WTC11 (cell line): ENCODE measurements at regions not wholly inside any gene's neighbourhood (a gene's known extent, or its start where the extent isn't known, plus 50 kb on each side); places are given as distances from the start of the nearest gene placed in this dataset.

Experiments used
- ATAC-seq: fragments of 200-7000 bp; cut with Tn5 transposase; 2 replicates; pipeline ENCODE4 v1.10.0; 2021; ENCODE audit warnings: mild to moderate bottlenecking, moderate library complexity
- CTCF ChIA-PET: fragments of 300-600 bp; sonication (Branson Sonifier 250); formaldehyde crosslinking; loops from one replicate; lab custom pipeline; 2021; ENCODE audit warnings: antibody characterized with exemption; lab: Charles Lee
- POLR2A ChIA-PET: fragments of 350-600 bp; sonication (Branson Sonifier 250); formaldehyde crosslinking; loops from one replicate; lab custom pipeline; 2021; ENCODE audit warnings: antibody characterized with exemption; lab: Charles Lee
- DNase-seq: peaks from one replicate; pipeline ENCODE4 v3.0.0; 2021; ENCODE audit warnings: low spot score
- H3K27ac Mint-ChIP-seq: 2 replicates; pipeline ENCODE4 v1.8.0; 2021; ENCODE audit warnings: mixed read lengths
- H3K27me3 Mint-ChIP-seq: 2 replicates; pipeline ENCODE4 v1.8.0; 2021; ENCODE audit warnings: low read depth, mild to moderate bottlenecking, moderate library complexity, mixed read lengths
- H3K36me3 Mint-ChIP-seq: 2 replicates; pipeline ENCODE4 v1.8.0; 2021; ENCODE audit warnings: mixed read lengths
- H3K4me1 Mint-ChIP-seq: 2 replicates; pipeline ENCODE4 v1.8.0; 2022; ENCODE audit warnings: mixed read lengths
- H3K4me3 Mint-ChIP-seq: 2 replicates; pipeline ENCODE4 v1.8.0; 2021; ENCODE audit warnings: mild to moderate bottlenecking, moderate library complexity, mixed read lengths
- H3K9me3 Mint-ChIP-seq: 2 replicates; pipeline ENCODE4 v1.8.0; 2021; ENCODE audit warnings: mixed read lengths
- ATF1 ChIP-seq: sonication (generic); formaldehyde crosslinking; IDR thresholded peaks from 2 replicates; pipeline ENCODE4 v1.8.1; 2023; ENCODE audit warnings: mild to moderate bottlenecking, moderate library complexity, missing genetic modification reagents
- CBFB ChIP-seq: sonication (generic); formaldehyde crosslinking; IDR thresholded peaks from 2 replicates; pipeline ENCODE4 v1.8.1; 2022; ENCODE audit warnings: mild to moderate bottlenecking, low read depth, missing genetic modification reagents
- EMX1 ChIP-seq: fragments of 250-450 bp; sonication (Bioruptor Pico); IDR thresholded peaks from 2 replicates; pipeline ENCODE4 v1.8.0; 2021; ENCODE audit warnings: mild to moderate bottlenecking
- FOXJ3 ChIP-seq: sonication (generic); formaldehyde crosslinking; IDR thresholded peaks from 2 replicates; pipeline ENCODE4 v1.9.0; 2021; ENCODE audit warnings: missing genetic modification reagents, mild to moderate bottlenecking, borderline replicate concordance
- FOXP1 ChIP-seq: sonication (generic); formaldehyde crosslinking; IDR thresholded peaks from 2 replicates; pipeline ENCODE4 v1.8.0; 2022; ENCODE audit warnings: missing genetic modification reagents, mild to moderate bottlenecking, moderate library complexity, borderline replicate concordance
- GABPB1 ChIP-seq: sonication (generic); formaldehyde crosslinking; IDR thresholded peaks from 2 replicates; pipeline ENCODE4 v1.8.1; 2023; ENCODE audit warnings: mild to moderate bottlenecking, missing genetic modification reagents
- HMGA2 ChIP-seq: fragments of 250-450 bp; sonication (Bioruptor Pico); IDR thresholded peaks from 2 replicates; pipeline ENCODE4 v1.4.0; 2021; ENCODE audit warnings: mild to moderate bottlenecking, moderate library complexity
- IRF2 ChIP-seq: sonication (generic); formaldehyde crosslinking; IDR thresholded peaks from 2 replicates; pipeline ENCODE4 v1.8.0; 2022; ENCODE audit warnings: low read depth, missing genetic modification reagents, borderline replicate concordance
- JAZF1 ChIP-seq: fragments of 250-450 bp; sonication (Bioruptor Pico); IDR thresholded peaks from 2 replicates; pipeline ENCODE4 v1.9.0; 2021; ENCODE audit warnings: moderate library complexity, mild to moderate bottlenecking, inconsistent platforms
- NFATC4 ChIP-seq: fragments of 250-450 bp; sonication (Bioruptor Pico); IDR thresholded peaks from 2 replicates; pipeline ENCODE4 v1.9.0; 2021; ENCODE audit warnings: mild to moderate bottlenecking
- NR2C2 ChIP-seq: sonication (generic); formaldehyde crosslinking; IDR thresholded peaks from 2 replicates; pipeline ENCODE4 v1.8.0; 2022; ENCODE audit warnings: mild to moderate bottlenecking, missing genetic modification reagents
- RELA ChIP-seq: sonication (generic); formaldehyde crosslinking; IDR thresholded peaks from 2 replicates; pipeline ENCODE4 v1.8.1; 2022; ENCODE audit warnings: missing genetic modification reagents, mild to moderate bottlenecking, borderline replicate concordance
- SMAD3 ChIP-seq: sonication (generic); formaldehyde crosslinking; IDR thresholded peaks from 2 replicates; pipeline ENCODE4 v1.8.0; 2022; ENCODE audit warnings: missing genetic modification reagents, mild to moderate bottlenecking, borderline replicate concordance
- SMAD4 ChIP-seq: sonication (generic); formaldehyde crosslinking; IDR thresholded peaks from 2 replicates; pipeline ENCODE4 v1.8.0; 2022; ENCODE audit warnings: mild to moderate bottlenecking, missing genetic modification reagents
- TP53 ChIP-seq: sonication (generic); formaldehyde crosslinking; IDR thresholded peaks from 2 replicates; pipeline ENCODE4 v1.8.1; 2023; ENCODE audit warnings: mild to moderate bottlenecking, missing genetic modification reagents
- ZNF138 ChIP-seq: sonication (generic); formaldehyde crosslinking; conservative IDR thresholded peaks from 2 replicates; pipeline ENCODE4 v1.8.1; 2022; ENCODE audit warnings: mild to moderate bottlenecking, moderate library complexity, missing genetic modification reagents
- ZNF263 ChIP-seq: sonication (generic); formaldehyde crosslinking; IDR thresholded peaks from 2 replicates; pipeline ENCODE4 v1.8.1; 2022; ENCODE audit warnings: low read depth, mild to moderate bottlenecking, moderate library complexity, missing genetic modification reagents
- ZNF416 ChIP-seq: fragments of 250-450 bp; sonication (Bioruptor Pico); IDR thresholded peaks from 2 replicates; pipeline ENCODE4 v1.9.0; 2021; ENCODE audit warnings: mild to moderate bottlenecking, inconsistent platforms
- ZNF671 ChIP-seq: fragments of 250-450 bp; sonication (Bioruptor Pico); IDR thresholded peaks from 2 replicates; pipeline ENCODE4 v1.8.0; 2021; ENCODE audit warnings: mild to moderate bottlenecking
- TF ChIP-seq, protein P1 (sequence below): sonication (generic); formaldehyde crosslinking; IDR thresholded peaks from 2 replicates; pipeline ENCODE4 v1.8.1; 2023; ENCODE audit warnings: mild to moderate bottlenecking, moderate library complexity, missing genetic modification reagents
- TF ChIP-seq, protein P2 (sequence below): sonication (generic); formaldehyde crosslinking; IDR thresholded peaks from 2 replicates; pipeline ENCODE4 v1.8.0; 2023; ENCODE audit warnings: missing genetic modification reagents
- TF ChIP-seq, protein P3 (sequence below): sonication (generic); formaldehyde crosslinking; IDR thresholded peaks from 2 replicates; pipeline ENCODE4 v1.8.1; 2022; ENCODE audit warnings: missing genetic modification reagents, borderline replicate concordance
- TF ChIP-seq, protein P4 (sequence below): sonication (generic); formaldehyde crosslinking; IDR thresholded peaks from 2 replicates; pipeline ENCODE4 v1.8.0; 2022; ENCODE audit warnings: mild to moderate bottlenecking, missing genetic modification reagents
- TF ChIP-seq, protein P5 (sequence below): sonication (generic); formaldehyde crosslinking; IDR thresholded peaks from 2 replicates; pipeline ENCODE4 v1.8.1; 2023; ENCODE audit warnings: mild to moderate bottlenecking, missing genetic modification reagents, borderline replicate concordance
- TF ChIP-seq, protein P6 (sequence below): sonication (generic); formaldehyde crosslinking; IDR thresholded peaks from 2 replicates; pipeline ENCODE4 v1.8.0; 2022; ENCODE audit warnings: mild to moderate bottlenecking, missing genetic modification reagents

DNA sequence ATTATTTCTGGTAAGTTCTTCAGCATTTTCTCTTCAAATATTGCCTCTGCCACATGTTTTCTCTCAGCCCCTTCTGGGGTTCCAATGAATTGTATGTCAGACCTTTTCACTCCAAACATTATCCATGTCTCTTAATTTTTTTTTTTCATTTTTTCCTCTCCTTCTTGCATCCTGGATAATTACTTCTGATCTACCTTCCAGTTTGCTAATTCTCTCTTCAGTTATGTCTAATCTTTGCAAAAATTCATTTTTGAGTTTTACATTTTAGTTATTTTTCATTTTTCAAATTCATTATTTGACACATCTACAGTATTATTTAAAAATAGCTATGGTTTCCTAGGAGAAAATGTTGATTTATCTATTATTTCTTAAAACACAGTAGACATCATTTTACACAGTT, 271.7 kb downstream of the TFAP2B start:
- TF ChIP-seq, protein P1, sequence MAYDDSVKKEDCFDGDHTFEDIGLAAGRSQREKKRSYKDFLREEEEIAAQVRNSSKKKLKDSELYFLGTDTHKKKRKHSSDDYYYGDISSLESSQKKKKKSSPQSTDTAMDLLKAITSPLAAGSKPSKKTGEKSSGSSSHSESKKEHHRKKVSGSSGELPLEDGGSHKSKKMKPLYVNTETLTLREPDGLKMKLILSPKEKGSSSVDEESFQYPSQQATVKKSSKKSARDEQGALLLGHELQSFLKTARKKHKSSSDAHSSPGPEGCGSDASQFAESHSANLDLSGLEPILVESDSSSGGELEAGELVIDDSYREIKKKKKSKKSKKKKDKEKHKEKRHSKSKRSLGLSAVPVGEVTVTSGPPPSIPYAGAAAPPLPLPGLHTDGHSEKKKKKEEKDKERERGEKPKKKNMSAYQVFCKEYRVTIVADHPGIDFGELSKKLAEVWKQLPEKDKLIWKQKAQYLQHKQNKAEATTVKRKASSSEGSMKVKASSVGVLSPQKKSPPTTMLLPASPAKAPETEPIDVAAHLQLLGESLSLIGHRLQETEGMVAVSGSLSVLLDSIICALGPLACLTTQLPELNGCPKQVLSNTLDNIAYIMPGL (CRISPR knock-in tag), result no peak
- no peak for TF ChIP-seq CBFB
- no peak for TF ChIP-seq EMX1 (CRISPR knock-in tag)
- no peak for TF ChIP-seq ZNF138 (CRISPR knock-in tag)
- no peak for TF ChIP-seq HMGA2
- no peak for TF ChIP-seq ATF1 (CRISPR knock-in tag)
- TF ChIP-seq TP53, result no peak
- no peak for TF ChIP-seq GABPB1
- TF ChIP-seq ZNF263 (CRISPR knock-in tag), result no peak
- TF ChIP-seq, protein P2, sequence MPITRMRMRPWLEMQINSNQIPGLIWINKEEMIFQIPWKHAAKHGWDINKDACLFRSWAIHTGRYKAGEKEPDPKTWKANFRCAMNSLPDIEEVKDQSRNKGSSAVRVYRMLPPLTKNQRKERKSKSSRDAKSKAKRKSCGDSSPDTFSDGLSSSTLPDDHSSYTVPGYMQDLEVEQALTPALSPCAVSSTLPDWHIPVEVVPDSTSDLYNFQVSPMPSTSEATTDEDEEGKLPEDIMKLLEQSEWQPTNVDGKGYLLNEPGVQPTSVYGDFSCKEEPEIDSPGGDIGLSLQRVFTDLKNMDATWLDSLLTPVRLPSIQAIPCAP (CRISPR knock-in tag), result no peak
- TF ChIP-seq IRF2 (CRISPR knock-in tag), result no peak
- no peak for TF ChIP-seq SMAD4
- no peak for TF ChIP-seq ZNF671 (CRISPR knock-in tag)
- TF ChIP-seq RELA (CRISPR knock-in tag), result no peak
- TF ChIP-seq, protein P3, sequence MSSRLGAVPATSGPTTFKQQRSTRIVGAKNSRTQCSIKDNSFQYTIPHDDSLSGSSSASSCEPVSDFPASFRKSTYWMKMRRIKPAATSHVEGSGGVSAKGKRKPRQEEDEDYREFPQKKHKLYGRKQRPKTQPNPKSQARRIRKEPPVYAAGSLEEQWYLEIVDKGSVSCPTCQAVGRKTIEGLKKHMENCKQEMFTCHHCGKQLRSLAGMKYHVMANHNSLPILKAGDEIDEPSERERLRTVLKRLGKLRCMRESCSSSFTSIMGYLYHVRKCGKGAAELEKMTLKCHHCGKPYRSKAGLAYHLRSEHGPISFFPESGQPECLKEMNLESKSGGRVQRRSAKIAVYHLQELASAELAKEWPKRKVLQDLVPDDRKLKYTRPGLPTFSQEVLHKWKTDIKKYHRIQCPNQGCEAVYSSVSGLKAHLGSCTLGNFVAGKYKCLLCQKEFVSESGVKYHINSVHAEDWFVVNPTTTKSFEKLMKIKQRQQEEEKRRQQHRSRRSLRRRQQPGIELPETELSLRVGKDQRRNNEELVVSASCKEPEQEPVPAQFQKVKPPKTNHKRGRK (CRISPR knock-in tag), result no peak
- TF ChIP-seq JAZF1 (CRISPR knock-in tag), result no peak
- Mint-ChIP-seq H3K36me3 (no peaks in the 10 kb centered on the region), H3K4me1 (peaks cover 4% of the 10 kb centered on the region), H3K9me3 (peaks cover 20% of the 10 kb centered on the region), H3K27me3 (no peaks in the 10 kb centered on the region; the same call in 1 of the 2 replicates), H3K4me3 (no peak overlapping the region), H3K27ac (no peak overlapping the region)
- ATAC-seq (no peak), DNase-seq (no peak)
- CTCF ChIA-PET, result no interaction called here
- POLR2A ChIA-PET, result no interaction called here

DNA sequence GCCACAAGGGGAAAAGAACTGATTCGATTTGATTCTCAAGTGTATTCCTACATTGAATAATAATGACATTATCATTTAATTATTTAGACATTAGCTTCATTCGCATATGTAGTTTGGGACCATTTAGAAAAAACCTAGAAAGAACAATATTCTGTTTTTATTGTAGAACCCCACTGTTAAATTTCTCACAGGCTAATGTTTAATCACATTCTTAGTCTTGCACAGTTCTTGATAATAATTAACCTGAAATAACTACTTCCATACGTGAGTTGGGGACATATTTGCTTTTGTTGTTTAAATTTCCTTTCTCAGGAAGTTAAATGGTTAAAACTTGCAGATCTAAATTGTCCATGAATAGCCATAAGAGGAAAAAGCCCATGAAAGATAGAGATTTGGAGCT, 275.2 kb downstream of the TFAP2B start:
- DNase-seq (no peak), ATAC-seq (no peak)
- Mint-ChIP-seq H3K9me3 (peaks cover 20% of the 10 kb centered on the region), H3K27me3 (no peaks in the 10 kb centered on the region; the same call in 1 of the 2 replicates), H3K4me3 (no peak overlapping the region), H3K4me1 (peaks cover 4% of the 10 kb centered on the region), H3K27ac (no peak overlapping the region), H3K36me3 (no peaks in the 10 kb centered on the region)
- ChIA-PET CTCF (no interaction called here), POLR2A (no interaction called here)
- TF ChIP-seq ZNF416, result no peak
- TF ChIP-seq NFATC4 (CRISPR knock-in tag), result no peak
- no peak for TF ChIP-seq SMAD3 (CRISPR knock-in tag)
- TF ChIP-seq, protein P4, sequence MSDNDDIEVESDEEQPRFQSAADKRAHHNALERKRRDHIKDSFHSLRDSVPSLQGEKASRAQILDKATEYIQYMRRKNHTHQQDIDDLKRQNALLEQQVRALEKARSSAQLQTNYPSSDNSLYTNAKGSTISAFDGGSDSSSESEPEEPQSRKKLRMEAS (CRISPR knock-in tag), result no peak
- TF ChIP-seq, protein P5, sequence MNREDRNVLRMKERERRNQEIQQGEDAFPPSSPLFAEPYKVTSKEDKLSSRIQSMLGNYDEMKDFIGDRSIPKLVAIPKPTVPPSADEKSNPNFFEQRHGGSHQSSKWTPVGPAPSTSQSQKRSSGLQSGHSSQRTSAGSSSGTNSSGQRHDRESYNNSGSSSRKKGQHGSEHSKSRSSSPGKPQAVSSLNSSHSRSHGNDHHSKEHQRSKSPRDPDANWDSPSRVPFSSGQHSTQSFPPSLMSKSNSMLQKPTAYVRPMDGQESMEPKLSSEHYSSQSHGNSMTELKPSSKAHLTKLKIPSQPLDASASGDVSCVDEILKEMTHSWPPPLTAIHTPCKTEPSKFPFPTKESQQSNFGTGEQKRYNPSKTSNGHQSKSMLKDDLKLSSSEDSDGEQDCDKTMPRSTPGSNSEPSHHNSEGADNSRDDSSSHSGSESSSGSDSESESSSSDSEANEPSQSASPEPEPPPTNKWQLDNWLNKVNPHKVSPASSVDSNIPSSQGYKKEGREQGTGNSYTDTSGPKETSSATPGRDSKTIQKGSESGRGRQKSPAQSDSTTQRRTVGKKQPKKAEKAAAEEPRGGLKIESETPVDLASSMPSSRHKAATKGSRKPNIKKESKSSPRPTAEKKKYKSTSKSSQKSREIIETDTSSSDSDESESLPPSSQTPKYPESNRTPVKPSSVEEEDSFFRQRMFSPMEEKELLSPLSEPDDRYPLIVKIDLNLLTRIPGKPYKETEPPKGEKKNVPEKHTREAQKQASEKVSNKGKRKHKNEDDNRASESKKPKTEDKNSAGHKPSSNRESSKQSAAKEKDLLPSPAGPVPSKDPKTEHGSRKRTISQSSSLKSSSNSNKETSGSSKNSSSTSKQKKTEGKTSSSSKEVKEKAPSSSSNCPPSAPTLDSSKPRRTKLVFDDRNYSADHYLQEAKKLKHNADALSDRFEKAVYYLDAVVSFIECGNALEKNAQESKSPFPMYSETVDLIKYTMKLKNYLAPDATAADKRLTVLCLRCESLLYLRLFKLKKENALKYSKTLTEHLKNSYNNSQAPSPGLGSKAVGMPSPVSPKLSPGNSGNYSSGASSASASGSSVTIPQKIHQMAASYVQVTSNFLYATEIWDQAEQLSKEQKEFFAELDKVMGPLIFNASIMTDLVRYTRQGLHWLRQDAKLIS (CRISPR knock-in tag), result no peak
- TF ChIP-seq NR2C2 (CRISPR knock-in tag), result no peak
- TF ChIP-seq EMX1 (CRISPR knock-in tag), result no peak
- TF ChIP-seq TP53, result no peak
- no peak for TF ChIP-seq FOXJ3
- TF ChIP-seq, protein P6, sequence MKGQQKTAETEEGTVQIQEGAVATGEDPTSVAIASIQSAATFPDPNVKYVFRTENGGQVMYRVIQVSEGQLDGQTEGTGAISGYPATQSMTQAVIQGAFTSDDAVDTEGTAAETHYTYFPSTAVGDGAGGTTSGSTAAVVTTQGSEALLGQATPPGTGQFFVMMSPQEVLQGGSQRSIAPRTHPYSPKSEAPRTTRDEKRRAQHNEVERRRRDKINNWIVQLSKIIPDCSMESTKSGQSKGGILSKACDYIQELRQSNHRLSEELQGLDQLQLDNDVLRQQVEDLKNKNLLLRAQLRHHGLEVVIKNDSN (CRISPR knock-in tag), result no peak
- TF ChIP-seq FOXP1, result no peak
